ENCODE measurements at regions not wholly inside any gene's neighbourhood (a gene's known extent, or its start where the extent isn't known, plus 50 kb on each side); places are given as distances from the start of the nearest gene placed in this dataset.

- Histone ChIP-seq H3K4me3 (ENCODE audit: control insufficient read depth in 1 of 7, extremely low read depth in 1 of 7, insufficient read depth in 4 of 7, low read depth in 2 of 7, low read length in 6 of 7) (no peak overlapping the region), H3K36me3 (ENCODE audit: control insufficient read depth in 4 of 4, insufficient read depth in 4 of 4, low read length in 3 of 4) (no peaks in the 10 kb centered on the region), H3K9me3 (ENCODE audit: control extremely low read depth in 1 of 5, control insufficient read depth in 4 of 5, insufficient read depth in 2 of 5, low read depth in 1 of 5, low read length in 4 of 5) (no peaks in the 10 kb centered on the region), H3K4me1 (ENCODE audit: control extremely low read depth in 1 of 4, control insufficient read depth in 4 of 4, insufficient read depth in 4 of 4, low read length in 3 of 4) (peaks cover 15 to 87% (median 62%) of the 10 kb centered on the region in 4 experiments), H3K27ac (ENCODE audit: insufficient read depth in 1 of 2, low read depth in 1 of 2, low read length in 2 of 2, poor library complexity in 1 of 2, severe bottlenecking in 2 of 2) (no peak overlapping the region), H3K27me3 (replicated peaks in 2 of 5; ENCODE audit: control insufficient read depth in 4 of 5, insufficient read depth in 5 of 5, low read length in 4 of 5) (no peaks in the 10 kb centered on the region)
- DNase-seq: peak in 2 of 3 donors; percentile 68 to 78
- WGBS (ENCODE audit: insufficient coverage): 50% methylated on average over 10 of the region's 21 CpGs
- POLR2A ChIA-PET: no interaction called here
- CTCF ChIA-PET: interaction anchor here (0.5 to 2.2 kb wide), 8 partner anchors 11 to 189 kb away, joined by 3 to 7 read pairs (median 4); no protein-coding TSS in a partner anchor
Observed at GRCh38 chr20:50274570-50275430, 84.2 kb downstream of the CEBPB start.

- H3K27me3 ChIP-seq (replicated peaks in 2 of 5; ENCODE audit: control insufficient read depth in 4 of 5, insufficient read depth in 5 of 5, low read length in 4 of 5): no peaks in the 10 kb centered on the region
- POLR2A ChIA-PET: no interaction called here
- H3K27ac ChIP-seq (ENCODE audit: insufficient read depth in 1 of 2, low read depth in 1 of 2, low read length in 2 of 2, poor library complexity in 1 of 2, severe bottlenecking in 2 of 2): no peak overlapping the region
- CTCF ChIA-PET: interaction anchor here (0.6 to 1.5 kb wide), 3 partner anchors 9 to 273 kb away, joined by 3 to 4 read pairs (median 3); no protein-coding TSS in a partner anchor
- no peaks in the 10 kb centered on the region for H3K36me3 ChIP-seq (ENCODE audit: control insufficient read depth in 4 of 4, insufficient read depth in 4 of 4, low read length in 3 of 4)
- H3K4me1 ChIP-seq (ENCODE audit: control extremely low read depth in 1 of 4, control insufficient read depth in 4 of 4, insufficient read depth in 4 of 4, low read length in 3 of 4): peaks cover 15 to 71% (median 46%) of the 10 kb centered on the region in 4 experiments
- no peak overlapping the region for H3K4me3 ChIP-seq (ENCODE audit: control insufficient read depth in 1 of 7, extremely low read depth in 1 of 7, insufficient read depth in 4 of 7, low read depth in 2 of 7, low read length in 6 of 7)
- 76% methylated on average over 11 of the region's 19 CpGs for WGBS (ENCODE audit: insufficient coverage)
- peak in 2 of 3 donors; percentile 64 to 67 for DNase-seq
- H3K9me3 ChIP-seq (ENCODE audit: control extremely low read depth in 1 of 5, control insufficient read depth in 4 of 5, insufficient read depth in 2 of 5, low read depth in 1 of 5, low read length in 4 of 5): no peaks in the 10 kb centered on the region
Observed at GRCh38 chr20:50276119-50277063, 85.8 kb downstream of the CEBPB start.

DNA sequence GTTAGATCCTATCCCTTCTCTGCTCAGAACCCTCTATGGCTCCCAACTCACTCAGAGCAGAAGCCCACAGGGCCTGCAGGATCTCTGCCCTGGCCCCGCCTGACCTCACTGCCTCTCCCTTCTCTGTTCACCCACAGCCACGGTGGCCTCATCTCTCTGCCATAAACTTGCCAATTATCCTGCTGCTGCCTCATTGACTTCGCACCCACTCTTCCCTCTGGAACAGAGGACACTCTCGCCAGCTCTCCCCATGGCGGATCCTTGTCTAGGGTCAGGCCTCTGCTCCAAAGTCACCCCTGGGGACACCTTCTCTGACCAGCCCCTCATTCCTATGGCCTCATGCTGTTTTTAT is 86.4 kb downstream of the CEBPB start:
- peaks cover 15 to 65% (median 40%) of the 10 kb centered on the region in 4 experiments for H3K4me1 ChIP-seq (ENCODE audit: control extremely low read depth in 1 of 4, control insufficient read depth in 4 of 4, insufficient read depth in 4 of 4, low read length in 3 of 4)
- 93% methylated on average over 5 of the region's 5 CpGs for WGBS (ENCODE audit: insufficient coverage)
- H3K27ac ChIP-seq (ENCODE audit: insufficient read depth in 1 of 2, low read depth in 1 of 2, low read length in 2 of 2, poor library complexity in 1 of 2, severe bottlenecking in 2 of 2): no peak overlapping the region
- no peaks in the 10 kb centered on the region for H3K9me3 ChIP-seq (ENCODE audit: control extremely low read depth in 1 of 5, control insufficient read depth in 4 of 5, insufficient read depth in 2 of 5, low read depth in 1 of 5, low read length in 4 of 5)
- no peaks in the 10 kb centered on the region for H3K27me3 ChIP-seq (replicated peaks in 2 of 5; ENCODE audit: control insufficient read depth in 4 of 5, insufficient read depth in 5 of 5, low read length in 4 of 5)
- no peaks in the 10 kb centered on the region for H3K36me3 ChIP-seq (ENCODE audit: control insufficient read depth in 4 of 4, insufficient read depth in 4 of 4, low read length in 3 of 4)
- DNase-seq: no peak
- POLR2A ChIA-PET: no interaction called here
- CTCF ChIA-PET: interaction anchor here (0.6 to 1.2 kb wide), 2 partner anchors 89 to 272 kb away, joined by 3 read pairs; no protein-coding TSS in a partner anchor
- H3K4me3 ChIP-seq (ENCODE audit: control insufficient read depth in 1 of 7, extremely low read depth in 1 of 7, insufficient read depth in 4 of 7, low read depth in 2 of 7, low read length in 6 of 7): no peak overlapping the region

DNA sequence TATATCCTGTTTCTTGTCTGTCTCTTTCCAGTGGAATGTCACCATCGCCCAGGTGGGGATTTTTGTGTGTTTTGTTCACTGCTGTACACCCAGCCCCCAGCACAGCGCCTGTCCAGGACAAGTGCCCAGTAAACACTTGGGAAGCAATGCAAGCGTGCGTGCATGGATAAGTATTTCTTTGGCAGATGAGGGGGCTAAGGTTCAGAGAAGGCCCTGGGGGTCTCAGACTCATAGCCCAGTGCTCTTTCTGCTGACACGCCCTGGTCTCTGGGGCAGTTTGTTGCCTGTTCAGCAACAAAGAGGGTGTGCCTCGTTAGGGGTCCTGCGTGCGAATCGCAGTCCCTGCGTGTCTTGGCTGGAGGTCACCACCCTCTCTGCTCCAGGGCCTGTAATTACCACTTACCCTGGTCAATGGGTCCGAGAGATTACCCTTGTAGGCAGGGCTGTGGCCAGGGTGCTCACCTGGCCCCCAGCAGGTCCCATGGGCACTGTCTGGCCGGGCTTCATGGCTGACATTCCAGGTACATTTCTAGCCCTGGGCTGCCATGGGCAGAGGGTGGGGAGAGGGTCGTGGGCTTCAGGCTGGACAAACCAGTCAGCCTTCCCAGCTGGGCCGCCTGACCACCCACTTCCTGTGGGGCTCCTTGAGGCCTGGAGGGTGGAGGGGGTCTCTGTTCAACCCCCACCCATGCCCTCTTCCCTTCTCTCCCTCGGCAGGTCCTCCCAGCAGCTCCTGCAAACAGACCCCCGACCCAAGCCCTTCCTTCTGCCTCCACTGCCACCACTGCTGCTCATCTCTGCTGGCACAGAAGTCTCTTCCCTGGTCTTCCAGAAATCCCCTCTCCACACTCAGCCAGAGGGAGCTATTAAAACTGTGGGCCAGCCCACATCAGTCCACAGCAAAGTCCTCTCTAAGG is 87.1 kb downstream of the CEBPB start:
- Histone ChIP-seq H3K27me3 (replicated peaks in 2 of 5; ENCODE audit: control insufficient read depth in 4 of 5, insufficient read depth in 5 of 5, low read length in 4 of 5) (no peaks in the 10 kb centered on the region), H3K4me1 (ENCODE audit: control extremely low read depth in 1 of 4, control insufficient read depth in 4 of 4, insufficient read depth in 4 of 4, low read length in 3 of 4) (peaks cover 11 to 65% (median 37%) of the 10 kb centered on the region in 4 experiments), H3K36me3 (ENCODE audit: control insufficient read depth in 4 of 4, insufficient read depth in 4 of 4, low read length in 3 of 4) (no peaks in the 10 kb centered on the region), H3K9me3 (ENCODE audit: control extremely low read depth in 1 of 5, control insufficient read depth in 4 of 5, insufficient read depth in 2 of 5, low read depth in 1 of 5, low read length in 4 of 5) (no peaks in the 10 kb centered on the region), H3K4me3 (ENCODE audit: control insufficient read depth in 1 of 7, extremely low read depth in 1 of 7, insufficient read depth in 4 of 7, low read depth in 2 of 7, low read length in 6 of 7) (no peak overlapping the region), H3K27ac (ENCODE audit: insufficient read depth in 1 of 2, low read depth in 1 of 2, low read length in 2 of 2, poor library complexity in 1 of 2, severe bottlenecking in 2 of 2) (no peak overlapping the region)
- 94% methylated on average over 12 of the region's 16 CpGs for WGBS (ENCODE audit: insufficient coverage)
- CTCF ChIA-PET: no interaction called here
- POLR2A ChIA-PET: no interaction called here
- DNase-seq: no peak

GRCh38 chr20:50278377-50278683 is 87.7 kb downstream of the CEBPB start:
- Histone ChIP-seq H3K4me1 (ENCODE audit: control extremely low read depth in 1 of 4, control insufficient read depth in 4 of 4, insufficient read depth in 4 of 4, low read length in 3 of 4) (peaks cover 7 to 65% (median 37%) of the 10 kb centered on the region in 4 experiments), H3K27ac (ENCODE audit: insufficient read depth in 1 of 2, low read depth in 1 of 2, low read length in 2 of 2, poor library complexity in 1 of 2, severe bottlenecking in 2 of 2) (no peak overlapping the region), H3K9me3 (ENCODE audit: control extremely low read depth in 1 of 5, control insufficient read depth in 4 of 5, insufficient read depth in 2 of 5, low read depth in 1 of 5, low read length in 4 of 5) (no peaks in the 10 kb centered on the region), H3K27me3 (replicated peaks in 2 of 5; ENCODE audit: control insufficient read depth in 4 of 5, insufficient read depth in 5 of 5, low read length in 4 of 5) (no peaks in the 10 kb centered on the region), H3K36me3 (ENCODE audit: control insufficient read depth in 4 of 4, insufficient read depth in 4 of 4, low read length in 3 of 4) (no peaks in the 10 kb centered on the region), H3K4me3 (ENCODE audit: control insufficient read depth in 1 of 7, extremely low read depth in 1 of 7, insufficient read depth in 4 of 7, low read depth in 2 of 7, low read length in 6 of 7) (no peak overlapping the region)
- ChIA-PET CTCF (no interaction called here), POLR2A (no interaction called here)
- no peak for DNase-seq
- WGBS (ENCODE audit: insufficient coverage): 90% methylated on average over 4 of the region's 5 CpGs

DNA sequence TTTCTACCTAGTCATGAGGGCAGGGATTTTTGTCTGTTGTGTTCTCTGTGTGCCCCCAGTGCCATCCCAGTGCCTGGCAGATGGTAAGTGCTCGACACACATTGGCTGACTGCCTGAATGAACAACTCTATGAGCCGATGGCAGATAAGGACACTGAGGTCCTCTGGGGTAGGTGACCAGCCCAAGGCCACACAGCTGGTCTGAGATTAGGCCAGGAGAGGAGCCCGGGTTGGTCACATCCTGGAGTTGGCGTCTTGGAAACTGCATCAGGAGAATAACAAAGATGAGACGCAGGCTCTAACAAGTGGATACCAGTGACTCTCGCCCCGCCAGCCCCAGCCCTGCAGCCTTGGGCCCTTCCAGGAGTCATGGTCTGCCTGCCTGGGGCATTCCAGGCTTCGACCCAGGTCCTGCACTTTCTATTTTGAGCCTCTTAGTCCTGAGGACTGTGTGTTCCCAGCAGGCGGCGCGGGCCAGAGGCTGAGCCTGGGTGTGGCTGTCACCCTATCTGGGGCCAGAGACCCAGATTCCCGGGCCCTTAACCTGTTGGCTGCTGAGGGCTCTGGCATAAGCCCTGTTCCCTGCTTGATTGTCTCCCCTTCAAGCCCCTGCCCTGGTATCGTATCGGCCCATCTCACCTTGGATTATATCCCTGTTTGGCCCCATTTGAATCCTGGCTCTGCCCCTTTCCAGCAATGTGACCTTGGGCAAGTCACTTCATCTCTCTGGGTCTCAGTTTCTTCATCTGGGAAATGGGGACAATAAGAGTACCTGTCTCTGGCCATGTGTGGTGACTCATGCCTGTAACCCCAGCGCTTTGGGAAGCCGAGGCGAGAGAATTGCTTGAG is 88.3 kb downstream of the CEBPB start:
- CTCF ChIA-PET: interaction anchor here (0.9 to 1.2 kb wide), 2 partner anchors 9 to 15 kb away, joined by 3 to 4 read pairs; no protein-coding TSS in a partner anchor
- no peak for DNase-seq
- Histone ChIP-seq H3K27ac (ENCODE audit: insufficient read depth in 1 of 2, low read depth in 1 of 2, low read length in 2 of 2, poor library complexity in 1 of 2, severe bottlenecking in 2 of 2) (no peak overlapping the region), H3K9me3 (ENCODE audit: control extremely low read depth in 1 of 5, control insufficient read depth in 4 of 5, insufficient read depth in 2 of 5, low read depth in 1 of 5, low read length in 4 of 5) (no peaks in the 10 kb centered on the region), H3K27me3 (replicated peaks in 2 of 5; ENCODE audit: control insufficient read depth in 4 of 5, insufficient read depth in 5 of 5, low read length in 4 of 5) (no peaks in the 10 kb centered on the region), H3K4me3 (ENCODE audit: control insufficient read depth in 1 of 7, extremely low read depth in 1 of 7, insufficient read depth in 4 of 7, low read depth in 2 of 7, low read length in 6 of 7) (no peak overlapping the region), H3K4me1 (ENCODE audit: control extremely low read depth in 1 of 4, control insufficient read depth in 4 of 4, insufficient read depth in 4 of 4, low read length in 3 of 4) (peaks cover 7 to 65% (median 33%) of the 10 kb centered on the region in 4 experiments), H3K36me3 (ENCODE audit: control insufficient read depth in 4 of 4, insufficient read depth in 4 of 4, low read length in 3 of 4) (no peaks in the 10 kb centered on the region)
- whole genome bisulfite sequencing (ENCODE audit: insufficient coverage): 98% methylated on average over 16 of the region's 17 CpGs
- POLR2A ChIA-PET: no interaction called here

All from common myeloid progenitor, CD34-positive (primary cell).